Activated CD4-positive, alpha-beta T cell treated with anti-CD3 and anti-CD28 coated beads for 36 hours (primary cell): ENCODE measurements at regions not wholly inside any gene's neighbourhood (a gene's known extent, or its start where the extent isn't known, plus 50 kb on each side); places are given as distances from the start of the nearest gene placed in this dataset.

Source experiments
- ATAC-seq: fragments of 200-7000 bp; cut with Tn5 transposase; one replicate; pipeline ENCODE4 v1.10.0; 2021; ENCODE audit warnings: mild to moderate bottlenecking, moderate library complexity
- CTCF ChIA-PET: fragments of 350-600 bp; sonication (Branson Sonifier 250); formaldehyde crosslinking; loops from one replicate; lab custom pipeline; 2021; ENCODE audit warnings: antibody characterized with exemption; lab: Charles Lee
- POLR2A ChIA-PET: fragments of 350-600 bp; sonication (Branson Sonifier 250); formaldehyde crosslinking; loops from one replicate; lab custom pipeline; 2021; ENCODE audit warnings: antibody characterized with exemption, inconsistent platforms; lab: Charles Lee
- DNase-seq: peaks from one replicate; pipeline ENCODE4 v3.0.0-alpha.2; 2020
- H3K27ac Mint-ChIP-seq: one replicate; pipeline ENCODE4 v1.8.0; 2021; ENCODE audit warnings: mixed read lengths
- H3K27me3 Mint-ChIP-seq: one replicate; pipeline ENCODE4 v1.8.0; 2021; ENCODE audit warnings: mixed read lengths
- H3K36me3 Mint-ChIP-seq: one replicate; pipeline ENCODE4 v1.8.0; 2021; ENCODE audit warnings: low read depth, mixed read lengths
- H3K4me1 Mint-ChIP-seq: one replicate; pipeline ENCODE4 v1.8.0; 2021; ENCODE audit warnings: mixed read lengths
- H3K4me3 Mint-ChIP-seq: one replicate; pipeline ENCODE4 v1.8.0; 2021; ENCODE audit warnings: mild to moderate bottlenecking, moderate library complexity, mixed read lengths
- H3K9me3 Mint-ChIP-seq: one replicate; pipeline ENCODE4 v1.8.0; 2021; ENCODE audit warnings: low read depth, mixed read lengths
- intact Hi-C, 2 experiments: fragments of 100-400 bp; cut with DNase I in 1 of 2; cut with micrococcal nuclease in 1 of 2; formaldehyde crosslinking; loops; one replicate each; pipeline versions ENCODE4 v1.14.2 to v1.15.1; 2022 to 2024; cut with DNase I, micrococcal nuclease

- CTCF ChIA-PET = interaction anchor here (1.0 kb wide), 1 partner anchor 11 kb away, joined by 3 read pairs; no protein-coding TSS in a partner anchor
- no peak overlapping the region for H3K4me3 Mint-ChIP-seq
- H3K4me1 Mint-ChIP-seq = no peaks in the 10 kb centered on the region
- ATAC-seq = no peak
- DNase-seq = no peak
- no peaks in the 10 kb centered on the region for H3K9me3 Mint-ChIP-seq
- intact Hi-C loops = no loop called here
- H3K27ac Mint-ChIP-seq = no peak overlapping the region
- POLR2A ChIA-PET = no interaction called here
- no peaks in the 10 kb centered on the region for H3K36me3 Mint-ChIP-seq
- H3K27me3 Mint-ChIP-seq = peaks cover 2% of the 10 kb centered on the region
Observed at GRCh38 chr4:176949029-176949428, 156.3 kb upstream of the VEGFC start.

- H3K27me3 Mint-ChIP-seq = peaks cover 2% of the 10 kb centered on the region
- ChIA-PET POLR2A (no interaction called here), CTCF (no interaction called here)
- peaks cover 9% of the 10 kb centered on the region for H3K9me3 Mint-ChIP-seq
- no peak overlapping the region for H3K27ac Mint-ChIP-seq
- ATAC-seq = no peak
- no peak for DNase-seq
- no peaks in the 10 kb centered on the region for H3K36me3 Mint-ChIP-seq
- intact Hi-C loops = no loop called here
- no peaks in the 10 kb centered on the region for H3K4me1 Mint-ChIP-seq
- H3K4me3 Mint-ChIP-seq = no peak overlapping the region
Observed at GRCh38 chr4:176953021-176953420, 160.3 kb upstream of the VEGFC start.

GRCh38 chr4:176957353-176958118, 164.8 kb upstream of the VEGFC start:
- intact Hi-C loops = no loop called here
- Mint-ChIP-seq H3K4me3 (no peak overlapping the region), H3K36me3 (no peaks in the 10 kb centered on the region), H3K4me1 (no peaks in the 10 kb centered on the region), H3K9me3 (peaks cover 9% of the 10 kb centered on the region), H3K27ac (no peak overlapping the region), H3K27me3 (peaks cover 2% of the 10 kb centered on the region)
- DNase-seq (no peak), ATAC-seq (no peak)
- CTCF ChIA-PET = no interaction called here
- POLR2A ChIA-PET = no interaction called here

GRCh38 chr4:176959980-176960379, 167.3 kb upstream of the VEGFC start:
- Mint-ChIP-seq H3K4me3 (no peak overlapping the region), H3K27me3 (peaks cover 2% of the 10 kb centered on the region), H3K4me1 (no peaks in the 10 kb centered on the region), H3K9me3 (peaks cover 6% of the 10 kb centered on the region), H3K36me3 (no peaks in the 10 kb centered on the region), H3K27ac (no peak overlapping the region)
- intact Hi-C loops = no loop called here
- no peak for DNase-seq
- CTCF ChIA-PET = interaction anchor here (0.7 to 1.1 kb wide), 3 partner anchors 11 to 88 kb away, joined by 3 to 5 read pairs (median 3); no protein-coding TSS in a partner anchor
- POLR2A ChIA-PET = no interaction called here
- ATAC-seq = no peak

- H3K36me3 Mint-ChIP-seq = no peaks in the 10 kb centered on the region
- no peak overlapping the region for H3K4me3 Mint-ChIP-seq
- no peak overlapping the region for H3K27ac Mint-ChIP-seq
- H3K9me3 Mint-ChIP-seq = no peaks in the 10 kb centered on the region
- H3K4me1 Mint-ChIP-seq = no peaks in the 10 kb centered on the region
- DNase-seq (no peak), ATAC-seq (no peak)
- peaks cover 3% of the 10 kb centered on the region for H3K27me3 Mint-ChIP-seq
- ChIA-PET CTCF (interaction anchor here (1.3 to 1.5 kb wide), 2 partner anchors 17 to 84 kb away, joined by 4 to 7 read pairs; no protein-coding TSS in a partner anchor), POLR2A (no interaction called here)
- intact Hi-C loops = no loop called here
Observed at GRCh38 chr4:176963121-176963520, 170.4 kb upstream of the VEGFC start.

- no peaks in the 10 kb centered on the region for H3K9me3 Mint-ChIP-seq
- H3K4me3 Mint-ChIP-seq = no peak overlapping the region
- H3K27me3 Mint-ChIP-seq = peaks cover 3% of the 10 kb centered on the region
- intact Hi-C loops = no loop called here
- no peak overlapping the region for H3K27ac Mint-ChIP-seq
- POLR2A ChIA-PET = no interaction called here
- H3K36me3 Mint-ChIP-seq = no peaks in the 10 kb centered on the region
- peak; percentile 8 for DNase-seq
- no peaks in the 10 kb centered on the region for H3K4me1 Mint-ChIP-seq
- no peak for ATAC-seq
- CTCF ChIA-PET = interaction anchor here (0.6 to 1.5 kb wide), 4 partner anchors 16 to 306 kb away, joined by 3 to 7 read pairs (median 4); no protein-coding TSS in a partner anchor
Observed at GRCh38 chr4:176964116-176964691, 171.5 kb upstream of the VEGFC start.

- ATAC-seq = no peak
- no peak overlapping the region for H3K27ac Mint-ChIP-seq
- H3K4me1 Mint-ChIP-seq = no peaks in the 10 kb centered on the region
- no peaks in the 10 kb centered on the region for H3K36me3 Mint-ChIP-seq
- ChIA-PET POLR2A (no interaction called here), CTCF (no interaction called here)
- no peak overlapping the region for H3K4me3 Mint-ChIP-seq
- intact Hi-C loops = no loop called here
- peaks cover 3% of the 10 kb centered on the region for H3K27me3 Mint-ChIP-seq
- H3K9me3 Mint-ChIP-seq = no peaks in the 10 kb centered on the region
- no peak for DNase-seq
Observed at GRCh38 chr4:176967586-176967985, 174.9 kb upstream of the VEGFC start.

- H3K9me3 Mint-ChIP-seq = no peaks in the 10 kb centered on the region
- ChIA-PET CTCF (interaction anchor here (0.5 kb wide), 1 partner anchor 634 kb away, joined by 3 read pairs; no protein-coding TSS in a partner anchor), POLR2A (no interaction called here)
- DNase-seq (no peak), ATAC-seq (no peak)
- H3K4me3 Mint-ChIP-seq = no peak overlapping the region
- intact Hi-C loops = no loop called here
- peaks cover 3% of the 10 kb centered on the region for H3K27me3 Mint-ChIP-seq
- H3K27ac Mint-ChIP-seq = no peak overlapping the region
- H3K36me3 Mint-ChIP-seq = no peaks in the 10 kb centered on the region
- H3K4me1 Mint-ChIP-seq = no peaks in the 10 kb centered on the region
Observed at GRCh38 chr4:176968094-176968493, 175.4 kb upstream of the VEGFC start.

GRCh38 chr4:176969011-176969410, 176.3 kb upstream of the VEGFC start:
- DNase-seq = no peak
- Mint-ChIP-seq H3K27me3 (peaks cover 3% of the 10 kb centered on the region), H3K27ac (no peak overlapping the region), H3K4me3 (no peak overlapping the region), H3K4me1 (no peaks in the 10 kb centered on the region), H3K36me3 (no peaks in the 10 kb centered on the region), H3K9me3 (no peaks in the 10 kb centered on the region)
- ChIA-PET CTCF (no interaction called here), POLR2A (no interaction called here)
- no peak for ATAC-seq
- intact Hi-C loops = no loop called here

- DNase-seq (no peak), ATAC-seq (no peak)
- Mint-ChIP-seq H3K4me1 (no peaks in the 10 kb centered on the region), H3K4me3 (no peak overlapping the region), H3K36me3 (no peaks in the 10 kb centered on the region), H3K9me3 (no peaks in the 10 kb centered on the region), H3K27me3 (peaks cover 3% of the 10 kb centered on the region), H3K27ac (no peak overlapping the region)
- intact Hi-C loops = no loop called here
- ChIA-PET POLR2A (no interaction called here), CTCF (no interaction called here)
Observed at GRCh38 chr4:176970853-176971252, 178.1 kb upstream of the VEGFC start.

- intact Hi-C loops = no loop called here
- H3K27ac Mint-ChIP-seq = no peak overlapping the region
- no peaks in the 10 kb centered on the region for H3K27me3 Mint-ChIP-seq
- ChIA-PET POLR2A (no interaction called here), CTCF (interaction anchor here (0.6 kb wide), 1 partner anchor 1838 kb away, joined by 3 read pairs; no protein-coding TSS in a partner anchor)
- H3K4me1 Mint-ChIP-seq = no peaks in the 10 kb centered on the region
- no peaks in the 10 kb centered on the region for H3K36me3 Mint-ChIP-seq
- ATAC-seq = no peak
- H3K4me3 Mint-ChIP-seq = no peak overlapping the region
- no peaks in the 10 kb centered on the region for H3K9me3 Mint-ChIP-seq
- no peak for DNase-seq
Observed at GRCh38 chr4:176971576-176972115, 178.9 kb upstream of the VEGFC start.

- no peak overlapping the region for H3K27ac Mint-ChIP-seq
- H3K4me3 Mint-ChIP-seq = no peak overlapping the region
- no peaks in the 10 kb centered on the region for H3K9me3 Mint-ChIP-seq
- no peaks in the 10 kb centered on the region for H3K27me3 Mint-ChIP-seq
- POLR2A ChIA-PET = no interaction called here
- CTCF ChIA-PET = interaction anchor here (1.5 kb wide), 1 partner anchor 68 kb away, joined by 3 read pairs; no protein-coding TSS in a partner anchor
- H3K4me1 Mint-ChIP-seq = no peaks in the 10 kb centered on the region
- DNase-seq = no peak
- ATAC-seq = no peak
- intact Hi-C loops = no loop called here
- H3K36me3 Mint-ChIP-seq = no peaks in the 10 kb centered on the region
Observed at GRCh38 chr4:176979416-176979815, 186.7 kb upstream of the VEGFC start.
